ENCODE measurements at regions not wholly inside any gene's neighbourhood (a gene's known extent, or its start where the extent isn't known, plus 50 kb on each side); places are given as distances from the start of the nearest gene placed in this dataset.
"Not testable (repeated sequence)": the region's sequence is repeated elsewhere in the genome, so short reads cannot be mapped to it uniquely, and the experiment has no call there.

DNA sequence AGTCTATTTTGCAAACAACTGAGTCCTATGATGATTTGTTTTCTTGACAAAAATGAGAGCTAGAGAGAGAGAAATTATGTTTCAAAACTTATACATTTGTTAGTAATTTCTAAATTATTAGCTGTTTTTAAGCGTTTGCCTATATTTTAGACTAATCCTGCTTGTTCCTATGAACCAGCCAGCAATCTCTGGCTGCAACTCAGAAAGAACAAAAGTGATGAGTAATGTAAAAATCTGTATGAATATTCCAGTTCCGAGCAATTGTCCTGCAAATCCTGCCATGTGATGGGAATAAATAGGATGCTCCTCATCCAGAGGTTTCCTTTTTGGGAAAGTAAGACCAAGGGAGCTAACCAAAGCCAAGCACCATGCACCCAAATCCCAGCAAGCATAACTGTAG, 228.3 kb upstream of the GBE1 start:
- 11 to 14% methylated on average over 2 of the region's 2 CpGs for WGBS, 2 experiments (ENCODE audit: low coverage in 1 of 2, low lambda C conversion rate in 2 of 2, missing lambda C conversion rate in 2 of 2)
- in situ Hi-C loops (cut with MboI), result no loop called here
- H3K27me3 ChIP-seq (replicated peaks; ENCODE audit: insufficient read depth), result no peaks in the 10 kb centered on the region
- H3K9me2 ChIP-seq (ENCODE audit: insufficient read depth), result no peaks in the 10 kb centered on the region
- no peak for DNase-seq
- no peaks in the 10 kb centered on the region for H3F3A ChIP-seq (ENCODE audit: insufficient read depth)
- TF ChIP-seq EZH2 (IDR thresholded peaks at IDR 0.05; ENCODE audit: insufficient read depth, poor library complexity, severe bottlenecking) (no peak), EZH2phosphoT487 (IDR thresholded peaks at IDR 0.05; ENCODE audit: insufficient read depth, low read depth) (no peak)
- H3K27ac ChIP-seq, result no peak overlapping the region
- no peak overlapping the region for H3K4me2 ChIP-seq (ENCODE audit: unreplicated experiment)
- no peaks in the 10 kb centered on the region for H3K79me2 ChIP-seq (ENCODE audit: insufficient read depth)
- H3K4me3 ChIP-seq, result no peak overlapping the region
- no peaks in the 10 kb centered on the region for H3K9me3 ChIP-seq (ENCODE audit: low read depth)
- no peaks in the 10 kb centered on the region for H3K36me3 ChIP-seq (ENCODE audit: low read depth)
- no peaks in the 10 kb centered on the region for H3K4me1 ChIP-seq (ENCODE audit: insufficient read depth)
- H4K20me1 ChIP-seq (ENCODE audit: insufficient read depth), result no peaks in the 10 kb centered on the region
- H3K9ac ChIP-seq, result no peak overlapping the region
- H2AFZ ChIP-seq, result no peak overlapping the region

DNA sequence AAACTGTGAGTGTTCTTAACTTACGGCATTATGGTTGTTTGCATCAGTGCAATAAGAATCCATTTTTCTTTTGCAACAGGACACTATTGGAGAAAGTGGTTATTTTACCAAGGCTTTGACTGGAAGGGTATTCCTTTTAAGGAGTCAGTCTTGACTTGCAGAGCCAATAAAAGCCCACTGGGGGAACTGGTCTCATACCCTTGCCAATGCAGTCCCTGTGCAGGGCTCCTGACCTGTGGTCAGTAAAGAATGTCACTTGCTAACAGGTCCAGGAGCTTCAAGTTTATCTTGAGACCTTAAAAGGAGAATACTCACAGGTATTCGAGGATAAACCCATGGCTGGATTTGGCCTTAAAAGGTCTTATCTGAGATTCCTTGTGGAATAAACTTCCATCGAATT, 227.8 kb upstream of the GBE1 start:
- TF ChIP-seq EZH2 (IDR thresholded peaks at IDR 0.05; ENCODE audit: insufficient read depth, poor library complexity, severe bottlenecking) (no peak), EZH2phosphoT487 (IDR thresholded peaks at IDR 0.05; ENCODE audit: insufficient read depth, low read depth) (no peak)
- 59 to 65% methylated on average over 3 of the region's 3 CpGs for WGBS, 2 experiments (ENCODE audit: low coverage in 1 of 2, low lambda C conversion rate in 2 of 2, missing lambda C conversion rate in 2 of 2)
- in situ Hi-C loops (cut with MboI), result no loop called here

DNA sequence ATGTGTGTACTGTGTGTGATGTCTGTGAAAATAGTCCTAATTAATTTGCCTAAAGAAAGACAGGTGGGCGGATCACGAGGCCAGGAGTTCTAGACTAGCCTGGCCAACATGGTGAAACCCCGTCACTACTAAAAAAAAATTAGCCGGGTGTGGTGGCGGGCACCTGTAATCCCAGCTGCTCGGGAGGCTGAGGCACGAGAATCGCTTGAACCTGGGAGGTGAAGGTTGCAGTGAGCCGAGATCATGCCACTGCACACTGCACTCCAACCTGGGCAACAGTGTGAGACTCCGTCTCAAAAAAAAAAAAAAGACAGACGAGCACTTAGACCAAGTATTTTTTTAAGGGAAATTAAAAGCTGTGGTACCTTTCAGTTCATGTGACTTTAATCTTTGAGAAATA, 226.0 kb upstream of the GBE1 start:
- H3F3A ChIP-seq (ENCODE audit: insufficient read depth); H3K79me2 ChIP-seq (ENCODE audit: insufficient read depth); H3K27ac ChIP-seq; H3K4me1 ChIP-seq (ENCODE audit: insufficient read depth); H3K4me3 ChIP-seq; H4K20me1 ChIP-seq (ENCODE audit: insufficient read depth); in situ Hi-C loops (cut with MboI); H2AFZ ChIP-seq; DNase-seq; H3K9me3 ChIP-seq (ENCODE audit: low read depth); H3K9ac ChIP-seq; H3K4me2 ChIP-seq (ENCODE audit: unreplicated experiment); H3K9me2 ChIP-seq (ENCODE audit: insufficient read depth); H3K36me3 ChIP-seq (ENCODE audit: low read depth); H3K27me3 ChIP-seq (replicated peaks; ENCODE audit: insufficient read depth): not testable (repeated sequence)
- WGBS, 2 experiments (ENCODE audit: low coverage in 1 of 2, low lambda C conversion rate in 2 of 2, missing lambda C conversion rate in 2 of 2), result 83 to 88% methylated on average over 11 of the region's 11 CpGs

More for the DNA sequence above, 227.8 kb upstream of the GBE1 start:
- Histone ChIP-seq H3K9me3 (ENCODE audit: low read depth) (no peaks in the 10 kb centered on the region), H3K79me2 (ENCODE audit: insufficient read depth) (no peaks in the 10 kb centered on the region), H4K20me1 (ENCODE audit: insufficient read depth) (no peaks in the 10 kb centered on the region), H2AFZ (no peak overlapping the region), H3K9me2 (ENCODE audit: insufficient read depth) (no peaks in the 10 kb centered on the region), H3K27ac (no peak overlapping the region), H3K4me1 (ENCODE audit: insufficient read depth) (no peaks in the 10 kb centered on the region), H3K9ac (no peak overlapping the region), H3K27me3 (replicated peaks; ENCODE audit: insufficient read depth) (no peaks in the 10 kb centered on the region), H3F3A (ENCODE audit: insufficient read depth) (no peaks in the 10 kb centered on the region), H3K36me3 (ENCODE audit: low read depth) (no peaks in the 10 kb centered on the region), H3K4me3 (no peak overlapping the region), H3K4me2 (ENCODE audit: unreplicated experiment) (no peak overlapping the region)
- DNase-seq, result no peak

DNA sequence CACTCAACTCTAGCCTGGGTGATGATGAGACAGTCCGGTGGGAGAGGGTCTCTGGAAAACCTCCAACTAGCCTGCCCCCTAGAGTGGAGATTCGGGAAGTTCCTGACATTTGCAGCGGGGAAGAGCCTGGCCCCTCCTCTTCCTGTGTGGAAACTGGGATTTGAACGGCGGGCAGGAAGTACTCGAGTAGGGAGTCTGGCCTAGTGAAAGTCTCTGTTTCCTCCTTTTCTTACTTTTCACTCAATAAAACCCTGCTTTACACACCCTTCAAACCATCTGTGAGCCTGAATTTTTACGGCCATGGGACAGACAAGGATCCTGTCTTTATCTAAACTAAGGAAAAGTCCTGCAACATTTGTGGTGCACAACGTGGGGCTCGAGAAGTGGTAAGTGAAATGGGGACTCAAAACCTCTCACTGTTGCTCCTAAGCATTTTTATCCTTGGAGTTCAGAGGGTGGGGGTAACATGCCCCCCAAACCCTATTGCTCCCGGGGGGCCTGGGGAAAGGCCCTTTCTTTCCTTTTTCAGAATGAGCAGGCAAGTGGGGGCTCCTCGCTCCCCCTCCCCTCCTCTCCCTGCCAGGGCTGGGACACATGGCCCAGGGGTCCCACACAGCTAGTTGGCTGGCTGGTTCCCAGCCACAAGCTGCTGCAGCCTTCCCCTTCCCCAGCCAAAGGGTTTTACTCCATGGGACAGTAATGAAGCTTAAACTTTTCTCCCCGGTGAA, 224.7 kb upstream of the GBE1 start:
- Histone ChIP-seq H3K79me2 (ENCODE audit: insufficient read depth) (no peaks in the 10 kb centered on the region), H3F3A (ENCODE audit: insufficient read depth) (no peaks in the 10 kb centered on the region), H3K9me2 (ENCODE audit: insufficient read depth) (no peaks in the 10 kb centered on the region), H3K4me1 (ENCODE audit: insufficient read depth) (no peaks in the 10 kb centered on the region), H3K27ac (no peak overlapping the region), H2AFZ (no peak overlapping the region), H3K27me3 (replicated peaks; ENCODE audit: insufficient read depth) (no peaks in the 10 kb centered on the region), H3K4me2 (ENCODE audit: unreplicated experiment) (no peak overlapping the region), H3K9ac (no peak overlapping the region), H3K9me3 (ENCODE audit: low read depth) (no peaks in the 10 kb centered on the region), H4K20me1 (ENCODE audit: insufficient read depth) (no peaks in the 10 kb centered on the region), H3K36me3 (ENCODE audit: low read depth) (no peaks in the 10 kb centered on the region), H3K4me3 (no peak overlapping the region)
- in situ Hi-C loops (cut with MboI), result no loop called here
- no peak for TF ChIP-seq EZH2phosphoT487 (IDR thresholded peaks at IDR 0.05; ENCODE audit: insufficient read depth, low read depth)
- TF ChIP-seq EZH2 (IDR thresholded peaks at IDR 0.05; ENCODE audit: insufficient read depth, poor library complexity, severe bottlenecking), result no peak
- no peak for DNase-seq
- WGBS, 2 experiments (ENCODE audit: low coverage in 1 of 2, low lambda C conversion rate in 2 of 2, missing lambda C conversion rate in 2 of 2), result 59 to 62% methylated on average over 11 to 12 of the region's 12 CpGs

DNA sequence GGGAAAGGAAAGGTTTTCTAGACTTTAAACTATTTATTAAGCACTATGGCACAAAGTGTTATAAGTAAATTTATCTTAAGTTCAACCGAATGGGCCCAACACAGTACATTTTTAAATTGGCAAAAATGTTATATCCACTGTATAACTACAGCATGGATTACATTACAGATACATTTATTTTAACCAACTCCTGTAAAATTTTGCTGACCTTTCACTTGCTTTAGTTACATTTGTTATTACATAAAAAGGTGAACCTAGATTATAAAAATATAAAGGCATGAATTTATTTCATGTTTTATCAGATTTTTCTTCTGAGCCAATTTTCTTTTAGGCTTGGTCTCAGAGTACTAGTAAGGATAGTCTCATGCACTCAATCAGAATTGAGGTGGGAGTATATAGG, 221.9 kb upstream of the GBE1 start:
- TF ChIP-seq EZH2 (IDR thresholded peaks at IDR 0.05; ENCODE audit: insufficient read depth, poor library complexity, severe bottlenecking) (no peak), EZH2phosphoT487 (IDR thresholded peaks at IDR 0.05; ENCODE audit: insufficient read depth, low read depth) (no peak)
- Histone ChIP-seq H3K27me3 (replicated peaks; ENCODE audit: insufficient read depth) (no peaks in the 10 kb centered on the region), H3K4me3 (no peak overlapping the region), H3K9ac (no peak overlapping the region), H3K4me1 (ENCODE audit: insufficient read depth) (no peaks in the 10 kb centered on the region), H3F3A (ENCODE audit: insufficient read depth) (no peaks in the 10 kb centered on the region), H3K36me3 (ENCODE audit: low read depth) (no peaks in the 10 kb centered on the region), H3K27ac (no peak overlapping the region), H4K20me1 (ENCODE audit: insufficient read depth) (no peaks in the 10 kb centered on the region), H3K4me2 (ENCODE audit: unreplicated experiment) (no peak overlapping the region), H3K9me3 (ENCODE audit: low read depth) (no peaks in the 10 kb centered on the region), H2AFZ (no peak overlapping the region), H3K9me2 (ENCODE audit: insufficient read depth) (no peaks in the 10 kb centered on the region), H3K79me2 (ENCODE audit: insufficient read depth) (no peaks in the 10 kb centered on the region)
- DNase-seq, result no peak
- in situ Hi-C loops (cut with MboI), result no loop called here
- 55 to 75% methylated on average over 1 of the region's 1 CpG for WGBS, 2 experiments (ENCODE audit: low coverage in 1 of 2, low lambda C conversion rate in 2 of 2, missing lambda C conversion rate in 2 of 2)
